ENCODE measurements at regions not wholly inside any gene's neighbourhood (a gene's known extent, or its start where the extent isn't known, plus 50 kb on each side); places are given as distances from the start of the nearest gene placed in this dataset.
A peak's percentile ranks its signal among the peaks of the same experiment; 100 is the strongest.
"Not testable (repeated sequence)": the region's sequence is repeated elsewhere in the genome, so short reads cannot be mapped to it uniquely, and the experiment has no call there.

GRCh38 chr12:131437706-131438492, 273.0 kb upstream of the SFSWAP start:
- no peak for ATAC-seq
- no peak overlapping the region for H3K27ac Mint-ChIP-seq
- DNase-seq (ENCODE audit: low spot score in 2 of 2): no peak
- H3K9me3 Mint-ChIP-seq: no peaks in the 10 kb centered on the region
- H3K36me3 Mint-ChIP-seq: no peaks in the 10 kb centered on the region

GRCh38 chr12:131438493-131438835, 272.4 kb upstream of the SFSWAP start:
- not testable (repeated sequence) for H3K36me3 Mint-ChIP-seq; H3K9me3 Mint-ChIP-seq; DNase-seq (ENCODE audit: low spot score in 2 of 2); H3K27ac Mint-ChIP-seq; ATAC-seq

- ATAC-seq: no peak
- no peaks in the 10 kb centered on the region for H3K9me3 Mint-ChIP-seq
- DNase-seq (ENCODE audit: low spot score in 2 of 2): no peak
- no peaks in the 10 kb centered on the region for H3K36me3 Mint-ChIP-seq
- no peak overlapping the region for H3K27ac Mint-ChIP-seq
Observed at GRCh38 chr12:131438881-131439280, 272.0 kb upstream of the SFSWAP start.

- DNase-seq (ENCODE audit: low spot score in 2 of 2); H3K36me3 Mint-ChIP-seq; H3K27ac Mint-ChIP-seq; ATAC-seq; H3K9me3 Mint-ChIP-seq: not testable (repeated sequence)
Observed at GRCh38 chr12:131439752-131440151, 271.1 kb upstream of the SFSWAP start.

DNA sequence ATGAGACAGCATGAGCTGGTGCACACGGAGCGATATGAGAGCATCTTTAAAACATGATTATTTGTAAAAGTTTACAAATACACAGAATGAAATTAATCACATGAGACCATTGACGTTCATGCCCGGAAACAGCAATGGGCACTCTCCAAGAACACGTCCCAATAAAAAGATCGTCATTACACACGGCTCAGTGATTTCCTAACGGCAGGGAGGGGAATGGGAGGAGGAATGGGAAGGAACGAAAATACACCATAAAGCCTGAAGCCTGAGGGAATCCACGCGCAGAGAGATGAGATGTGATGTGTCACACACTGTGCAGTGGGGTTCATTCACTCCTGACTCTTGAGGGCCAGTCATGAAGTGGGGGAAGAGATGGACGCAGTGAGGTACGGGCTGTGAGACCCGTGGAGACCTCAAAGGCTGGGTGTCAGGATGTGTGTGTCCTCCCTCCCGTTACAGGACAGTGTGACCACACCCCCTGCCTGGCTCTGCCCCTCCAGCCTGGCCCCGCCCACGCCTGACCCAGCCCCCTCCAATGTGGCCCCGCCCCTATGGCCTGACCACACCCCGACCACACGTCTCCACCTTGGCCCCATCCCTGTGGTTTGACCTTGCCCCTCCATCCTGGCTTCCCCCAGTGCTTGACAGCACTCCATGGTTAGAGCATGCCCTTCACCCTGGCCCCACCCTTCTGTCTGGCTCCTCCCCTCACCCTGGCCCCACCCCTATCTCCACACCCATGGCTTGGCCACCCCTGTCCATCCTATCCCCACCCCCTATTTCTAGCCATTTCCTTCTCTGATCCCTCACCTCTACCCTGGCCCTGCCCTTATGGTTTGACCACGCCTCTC, 270.5 kb upstream of the SFSWAP start:
- not testable (repeated sequence) for H3K36me3 Mint-ChIP-seq; DNase-seq (ENCODE audit: low spot score in 2 of 2); H3K9me3 Mint-ChIP-seq; H3K27ac Mint-ChIP-seq
- peak in 1 of 2 donors; percentile 37 for ATAC-seq

DNA sequence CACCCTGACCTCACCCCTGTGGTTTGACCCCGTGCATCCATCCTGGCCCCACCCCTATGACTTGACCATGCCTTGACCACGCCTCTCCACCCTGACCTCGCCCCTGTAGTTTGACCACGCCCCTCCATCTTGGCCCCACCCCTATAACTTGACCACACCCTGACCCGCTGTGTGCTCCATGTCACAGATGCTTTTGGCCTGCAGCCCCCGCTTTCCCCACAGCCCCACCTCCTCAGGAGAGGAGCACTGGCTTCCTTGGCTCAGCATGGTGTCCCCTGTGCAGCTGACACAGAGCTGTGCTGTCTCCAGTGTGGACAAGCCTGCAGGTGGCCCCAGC, 269.9 kb upstream of the SFSWAP start:
- ATAC-seq (peak in 1 of 2 donors; percentile 20), DNase-seq (ENCODE audit: low spot score in 2 of 2) (no peak)
- H3K27ac Mint-ChIP-seq: no peak overlapping the region
- no peaks in the 10 kb centered on the region for H3K36me3 Mint-ChIP-seq
- no peaks in the 10 kb centered on the region for H3K9me3 Mint-ChIP-seq

GRCh38 chr12:131441638-131442336, 269.1 kb upstream of the SFSWAP start:
- H3K27ac Mint-ChIP-seq: no peak overlapping the region
- ATAC-seq (no peak), DNase-seq (ENCODE audit: low spot score in 2 of 2) (no peak)
- H3K9me3 Mint-ChIP-seq: no peaks in the 10 kb centered on the region
- no peaks in the 10 kb centered on the region for H3K36me3 Mint-ChIP-seq

DNA sequence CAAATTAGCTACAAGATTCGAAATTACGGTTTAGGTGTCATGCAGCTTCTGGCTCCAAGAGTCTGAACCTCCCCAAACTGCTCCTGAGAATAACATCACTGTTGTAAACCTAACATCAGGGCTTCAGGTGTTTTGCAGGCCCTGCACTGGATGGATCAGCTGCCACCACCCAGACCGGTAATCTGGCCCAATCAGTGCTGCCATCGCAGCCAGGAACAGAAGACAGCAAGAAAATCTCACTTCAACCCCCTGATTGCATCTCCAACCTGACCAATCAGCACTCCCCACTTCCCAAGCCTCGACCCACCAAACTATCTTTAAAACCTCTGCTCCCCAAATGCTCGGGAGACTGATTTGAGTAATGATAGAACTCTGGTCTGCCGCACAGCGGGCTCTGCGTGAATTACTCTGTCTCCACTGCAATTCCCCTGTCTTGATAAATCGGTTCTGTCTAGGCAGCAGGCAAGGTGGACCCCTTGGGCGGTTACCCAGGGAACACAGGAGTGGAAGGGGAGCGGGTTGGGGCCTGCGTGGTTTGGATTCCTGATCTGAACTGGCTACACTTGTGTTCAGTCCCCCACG, 268.5 kb upstream of the SFSWAP start:
- Mint-ChIP-seq H3K9me3 (no peaks in the 10 kb centered on the region), H3K36me3 (no peaks in the 10 kb centered on the region), H3K27ac (no peak overlapping the region)
- ATAC-seq (no peak), DNase-seq (ENCODE audit: low spot score in 2 of 2) (no peak)

GRCh38 chr12:131443019-131444000, 267.6 kb upstream of the SFSWAP start:
- ATAC-seq (no peak), DNase-seq (ENCODE audit: low spot score in 2 of 2) (no peak)
- Mint-ChIP-seq H3K36me3 (no peaks in the 10 kb centered on the region), H3K27ac (no peak overlapping the region), H3K9me3 (no peaks in the 10 kb centered on the region)

- no peak for DNase-seq (ENCODE audit: low spot score in 2 of 2)
- Mint-ChIP-seq H3K27ac (no peak overlapping the region), H3K36me3 (no peaks in the 10 kb centered on the region), H3K9me3 (peaks cover 0 to 5% of the 10 kb centered on the region in 2 donors)
- ATAC-seq: no peak
Observed at GRCh38 chr12:131444220-131445164, 266.4 kb upstream of the SFSWAP start.

- no peaks in the 10 kb centered on the region for H3K36me3 Mint-ChIP-seq
- peaks cover 0 to 5% of the 10 kb centered on the region in 2 donors for H3K9me3 Mint-ChIP-seq
- H3K27ac Mint-ChIP-seq: peak overlapping the region in 1 of 2 donors; percentile 36
- ATAC-seq (peak in 1 of 2 donors; percentile 71), DNase-seq (ENCODE audit: low spot score in 2 of 2) (no peak)
Observed at GRCh38 chr12:131445184-131445774, 265.6 kb upstream of the SFSWAP start.

- Mint-ChIP-seq H3K9me3 (peaks cover 0 to 8% of the 10 kb centered on the region in 2 donors), H3K27ac (peak overlapping the region in 1 of 2 donors; percentile 36), H3K36me3 (no peaks in the 10 kb centered on the region)
- DNase-seq (ENCODE audit: low spot score in 2 of 2) (no peak), ATAC-seq (no peak)
Observed at GRCh38 chr12:131445795-131446194, 265.1 kb upstream of the SFSWAP start.

DNA sequence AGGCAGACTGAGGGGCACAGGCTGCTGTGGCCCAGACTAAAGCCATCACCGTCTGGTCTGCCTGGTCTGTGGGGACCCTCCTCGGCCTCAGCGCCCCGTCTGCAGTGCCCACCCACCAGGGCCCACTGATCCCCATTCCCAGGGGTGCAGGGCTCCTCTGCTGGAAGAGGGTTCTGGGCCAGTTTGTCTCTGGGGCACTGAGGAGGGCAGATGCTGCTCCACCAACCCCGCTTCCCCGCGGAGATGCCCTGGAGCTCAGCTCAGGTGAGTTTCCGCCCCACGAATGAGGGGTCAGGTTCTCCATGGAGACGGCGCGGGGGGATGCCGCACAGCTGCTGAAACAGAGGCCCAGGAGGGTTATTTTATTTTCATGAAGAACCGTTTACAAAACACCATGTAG, 263.3 kb upstream of the SFSWAP start:
- H3K36me3 Mint-ChIP-seq; ATAC-seq; H3K27ac Mint-ChIP-seq; DNase-seq (ENCODE audit: low spot score in 2 of 2): not testable (repeated sequence)
- peaks cover 5 to 12% of the 10 kb centered on the region in 2 donors for H3K9me3 Mint-ChIP-seq

DNA sequence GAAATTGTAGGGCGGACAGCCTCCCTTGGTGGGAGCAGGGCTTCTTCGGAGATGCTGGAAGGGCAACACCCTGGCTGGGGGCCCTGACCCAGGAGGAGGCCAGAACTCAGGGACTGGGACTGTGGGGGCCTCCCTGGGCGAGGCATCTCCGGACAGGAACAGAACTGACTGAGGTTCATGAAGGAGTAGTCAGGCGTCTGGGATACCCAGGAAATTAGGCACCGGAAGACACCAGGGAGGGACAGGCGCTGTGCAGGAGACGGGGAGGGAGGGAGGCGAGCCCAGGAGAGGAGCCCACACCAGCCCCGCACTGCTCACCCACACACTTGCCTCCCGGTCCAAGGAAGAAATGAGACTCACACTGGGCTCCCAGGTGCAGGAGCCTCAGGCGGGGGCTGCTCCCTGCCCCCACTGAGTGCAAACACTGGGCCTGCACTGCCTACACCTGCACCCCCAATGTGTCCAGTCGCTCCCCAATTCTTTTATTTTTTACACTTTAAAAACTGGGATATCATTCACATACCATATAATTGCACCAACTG, 262.6 kb upstream of the SFSWAP start:
- Mint-ChIP-seq H3K36me3 (peaks cover 0 to 9% of the 10 kb centered on the region in 2 donors), H3K9me3 (peaks cover 5 to 12% of the 10 kb centered on the region in 2 donors), H3K27ac (no peak overlapping the region)
- ATAC-seq: no peak
- DNase-seq (ENCODE audit: low spot score in 2 of 2): no peak
